Skeletal muscle satellite cell (primary cell): ENCODE measurements at regions not wholly inside any gene's neighbourhood (a gene's known extent, or its start where the extent isn't known, plus 50 kb on each side); places are given as distances from the start of the nearest gene placed in this dataset.

Source experiments
- H3K27me3 ChIP-seq: 2 replicates; pipeline ENCODE4 v1.7.0; 2013; ENCODE audit warnings: low read length; ENCODE audit not compliant: control insufficient read depth, insufficient read depth
- H3K36me3 ChIP-seq: 2 replicates; pipeline ENCODE4 v1.7.0; 2013; ENCODE audit warnings: mild to moderate bottlenecking, control low read depth, low read length; ENCODE audit not compliant: insufficient read depth
- H3K4me1 ChIP-seq: 2 replicates; pipeline ENCODE4 v1.7.0; 2013; ENCODE audit warnings: low read length; ENCODE audit not compliant: control insufficient read depth, insufficient read depth
- H3K4me2 ChIP-seq: 2 replicates; pipeline ENCODE4 v1.7.0; 2013; ENCODE audit warnings: mild to moderate bottlenecking, low read length
- H3K4me3 ChIP-seq: 2 replicates; pipeline ENCODE4 v1.7.0; 2013; ENCODE audit warnings: low read length
- H3K9ac ChIP-seq: 2 replicates; pipeline ENCODE4 v1.7.0; 2013; ENCODE audit warnings: mild to moderate bottlenecking, low read depth, low read length, moderate library complexity
- H3K9me3 ChIP-seq: replicated peaks from 2 replicates; pipeline ENCODE4 v1.7.0; 2013; ENCODE audit warnings: mild to moderate bottlenecking, control low read depth, low read length

GRCh38 chr11:71201936-71202597 is 50.3 kb downstream of the SHANK2 start:
- H3K36me3 ChIP-seq, result no peaks in the 10 kb centered on the region
- no peaks in the 10 kb centered on the region for H3K9me3 ChIP-seq
- no peak overlapping the region for H3K4me2 ChIP-seq
- H3K4me1 ChIP-seq, result peaks cover 17% of the 10 kb centered on the region
- H3K9ac ChIP-seq, result no peak overlapping the region
- H3K27me3 ChIP-seq, result no peaks in the 10 kb centered on the region
- H3K4me3 ChIP-seq, result no peak overlapping the region

- Histone ChIP-seq H3K27me3 (no peaks in the 10 kb centered on the region), H3K36me3 (no peaks in the 10 kb centered on the region), H3K9me3 (no peaks in the 10 kb centered on the region), H3K4me3 (no peak overlapping the region), H3K4me1 (peaks cover 11% of the 10 kb centered on the region), H3K4me2 (no peak overlapping the region), H3K9ac (no peak overlapping the region)
Observed at GRCh38 chr11:71201231-71201630, 51.1 kb downstream of the SHANK2 start.

- Histone ChIP-seq H3K36me3 (no peaks in the 10 kb centered on the region), H3K9me3 (no peaks in the 10 kb centered on the region), H3K27me3 (no peaks in the 10 kb centered on the region), H3K4me3 (no peak overlapping the region), H3K4me1 (peaks cover 6% of the 10 kb centered on the region), H3K4me2 (no peak overlapping the region), H3K9ac (no peak overlapping the region)
Observed at GRCh38 chr11:71200761-71201160, 51.6 kb downstream of the SHANK2 start.

GRCh38 chr11:71200172-71200716 is 52.1 kb downstream of the SHANK2 start:
- Histone ChIP-seq H3K9me3 (no peaks in the 10 kb centered on the region), H3K4me1 (peaks cover 6% of the 10 kb centered on the region), H3K27me3 (no peaks in the 10 kb centered on the region), H3K4me2 (no peak overlapping the region), H3K4me3 (no peak overlapping the region), H3K36me3 (no peaks in the 10 kb centered on the region), H3K9ac (no peak overlapping the region)

- Histone ChIP-seq H3K36me3 (no peaks in the 10 kb centered on the region), H3K4me3 (no peak overlapping the region), H3K27me3 (no peaks in the 10 kb centered on the region), H3K9me3 (no peaks in the 10 kb centered on the region), H3K4me2 (no peak overlapping the region), H3K4me1 (peaks cover 6% of the 10 kb centered on the region), H3K9ac (no peak overlapping the region)
Observed at GRCh38 chr11:71199226-71199820, 53.1 kb downstream of the SHANK2 start.

- Histone ChIP-seq H3K9ac (no peak overlapping the region), H3K4me3 (no peak overlapping the region), H3K4me2 (no peak overlapping the region), H3K36me3 (no peaks in the 10 kb centered on the region), H3K4me1 (peaks cover 6% of the 10 kb centered on the region), H3K27me3 (no peaks in the 10 kb centered on the region), H3K9me3 (no peaks in the 10 kb centered on the region)
Observed at GRCh38 chr11:71198823-71199165, 53.6 kb downstream of the SHANK2 start.

GRCh38 chr11:71198141-71198822 is 54.1 kb downstream of the SHANK2 start:
- no peak overlapping the region for H3K4me3 ChIP-seq
- H3K4me1 ChIP-seq, result peaks cover 6% of the 10 kb centered on the region

GRCh38 chr11:71197096-71197495 is 55.3 kb downstream of the SHANK2 start:
- Histone ChIP-seq H3K4me2 (no peak overlapping the region), H3K27me3 (no peaks in the 10 kb centered on the region), H3K9me3 (no peaks in the 10 kb centered on the region), H3K4me3 (no peak overlapping the region), H3K4me1 (peaks cover 6% of the 10 kb centered on the region), H3K9ac (no peak overlapping the region), H3K36me3 (no peaks in the 10 kb centered on the region)

More at GRCh38 chr11:71198141-71198822, 54.1 kb downstream of the SHANK2 start:
- Histone ChIP-seq H3K27me3 (no peaks in the 10 kb centered on the region), H3K4me2 (no peak overlapping the region), H3K9ac (no peak overlapping the region), H3K9me3 (no peaks in the 10 kb centered on the region), H3K36me3 (no peaks in the 10 kb centered on the region)

- H3K4me3 ChIP-seq, result no peak overlapping the region
- no peak overlapping the region for H3K9ac ChIP-seq
- H3K27me3 ChIP-seq, result no peaks in the 10 kb centered on the region
- no peaks in the 10 kb centered on the region for H3K9me3 ChIP-seq
- peaks cover 6% of the 10 kb centered on the region for H3K4me1 ChIP-seq
- H3K36me3 ChIP-seq, result no peaks in the 10 kb centered on the region
- no peak overlapping the region for H3K4me2 ChIP-seq
Observed at GRCh38 chr11:71194710-71195109, 57.7 kb downstream of the SHANK2 start.

- H3K9ac ChIP-seq, result no peak overlapping the region
- H3K4me2 ChIP-seq, result no peak overlapping the region
- no peak overlapping the region for H3K4me3 ChIP-seq
- H3K9me3 ChIP-seq, result no peaks in the 10 kb centered on the region
- H3K27me3 ChIP-seq, result no peaks in the 10 kb centered on the region
- H3K4me1 ChIP-seq, result peaks cover 6% of the 10 kb centered on the region
- no peaks in the 10 kb centered on the region for H3K36me3 ChIP-seq
Observed at GRCh38 chr11:71193431-71193830, 58.9 kb downstream of the SHANK2 start.

GRCh38 chr11:71192629-71193028 is 59.7 kb downstream of the SHANK2 start:
- H3K4me2 ChIP-seq, result no peak overlapping the region

More at GRCh38 chr11:71192629-71193028, 59.7 kb downstream of the SHANK2 start:
- no peak overlapping the region for H3K9ac ChIP-seq
- peaks cover under 1% of the 10 kb centered on the region for H3K4me1 ChIP-seq
- no peaks in the 10 kb centered on the region for H3K27me3 ChIP-seq
- H3K9me3 ChIP-seq, result no peaks in the 10 kb centered on the region
- H3K36me3 ChIP-seq, result no peaks in the 10 kb centered on the region
- no peak overlapping the region for H3K4me3 ChIP-seq
